ENCODE measurements at regions not wholly inside any gene's neighbourhood (a gene's known extent, or its start where the extent isn't known, plus 50 kb on each side); places are given as distances from the start of the nearest gene placed in this dataset.

DNA sequence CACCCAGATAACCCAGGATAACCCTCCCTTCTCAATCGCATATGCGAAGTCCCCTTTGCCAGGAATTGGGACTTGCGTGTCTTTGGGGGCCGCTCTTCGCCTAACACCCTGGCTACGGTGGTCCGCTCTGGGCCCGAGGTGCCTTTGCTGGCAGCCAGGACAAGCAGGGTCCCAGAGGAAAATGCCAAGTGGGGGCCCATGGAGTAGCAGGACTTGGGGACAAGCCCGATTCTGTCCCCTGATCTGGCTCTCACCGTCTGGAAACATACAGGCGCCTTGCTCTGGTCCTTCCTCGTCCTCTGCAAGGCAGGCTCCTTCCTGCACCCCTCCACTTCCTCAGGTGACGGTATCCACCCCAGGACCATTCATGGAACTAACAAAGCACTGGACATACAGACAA lies 78.1 kb upstream of the UNC5A start:
- in situ Hi-C loops (cut with HindIII; ENCODE audit: low pct_ligation_motif_present, low pct_unique_long_range_greater_than_20kb, low sequenced_read_pairs) = no loop called here
- DNase-seq = no peak

DNA sequence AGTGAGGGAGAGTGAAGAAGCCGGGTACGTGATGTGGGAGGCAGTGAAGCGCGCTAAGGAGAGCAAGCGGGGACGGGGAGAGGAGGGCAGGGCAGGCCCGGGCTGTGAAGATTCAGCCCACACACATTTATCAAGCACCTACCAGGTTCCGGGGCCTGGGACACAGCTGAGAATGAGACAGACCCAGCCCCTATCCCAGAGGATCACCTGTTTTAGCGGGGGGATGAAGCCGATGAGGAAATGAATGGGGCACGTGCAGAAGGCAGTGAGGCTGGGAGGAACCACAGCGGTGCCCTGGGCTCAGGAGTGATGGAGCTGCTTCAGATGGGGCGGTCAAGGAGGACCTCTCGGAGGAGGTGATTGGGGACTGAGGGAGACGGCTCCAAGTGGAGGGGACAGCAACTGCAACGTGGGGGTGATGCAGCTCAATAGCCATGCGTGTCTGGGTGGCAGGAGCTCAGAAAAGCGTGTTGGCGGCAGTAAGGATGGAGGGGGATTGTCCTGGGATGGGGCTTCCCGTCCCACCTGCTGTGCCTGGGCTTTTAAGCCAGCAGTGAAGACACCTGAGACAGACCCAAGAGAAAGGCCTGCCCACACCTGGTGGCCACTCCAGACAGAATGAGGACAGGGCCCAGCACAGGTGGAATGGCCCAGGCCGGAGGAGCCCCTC lies 77.5 kb upstream of the UNC5A start:
- no peak for DNase-seq
- in situ Hi-C loops (cut with HindIII; ENCODE audit: low pct_ligation_motif_present, low pct_unique_long_range_greater_than_20kb, low sequenced_read_pairs) = no loop called here

DNA sequence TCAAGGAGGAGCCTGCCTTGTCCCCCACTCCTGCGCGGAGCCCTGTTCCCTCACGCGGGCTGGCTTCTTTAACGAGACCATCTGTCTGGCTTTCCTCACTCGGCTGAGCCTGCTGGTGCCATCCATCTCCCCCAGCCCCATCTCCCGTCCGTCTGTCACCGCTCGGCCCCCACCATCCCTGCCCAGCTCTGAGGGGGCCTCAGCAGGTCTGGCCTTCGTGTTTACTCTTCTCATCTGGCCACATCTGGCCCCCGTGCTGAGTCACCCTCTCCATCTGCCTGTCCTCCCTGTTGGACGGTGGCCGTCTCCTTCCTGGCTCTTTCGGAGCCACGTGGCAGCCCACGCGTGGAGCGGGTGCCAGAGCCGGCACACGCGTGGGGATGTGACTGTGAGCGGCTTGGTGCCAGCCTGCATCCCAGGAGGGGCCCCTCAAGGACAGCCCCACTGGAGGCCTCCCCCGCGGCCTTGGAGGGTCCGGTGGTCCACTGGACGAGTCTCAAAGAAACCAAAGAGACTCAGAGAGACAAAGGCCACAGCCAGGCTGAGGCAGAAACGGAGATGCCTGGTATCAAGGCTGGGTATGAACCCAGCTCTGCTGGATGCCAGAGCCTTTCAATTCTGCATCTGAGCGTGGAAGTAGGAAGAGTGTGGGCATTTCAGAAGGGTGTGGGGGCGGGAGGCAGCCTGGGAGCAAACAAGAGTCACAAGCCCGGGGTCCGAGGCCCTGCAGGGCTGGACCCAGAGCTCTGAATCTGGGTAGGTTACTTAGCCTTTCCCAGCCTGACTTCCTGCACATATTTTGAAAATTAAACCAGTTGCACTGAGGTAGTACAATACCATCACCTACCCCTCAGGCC lies 76.7 kb upstream of the UNC5A start:
- DNase-seq = no peak
- in situ Hi-C loops (cut with HindIII; ENCODE audit: low pct_ligation_motif_present, low pct_unique_long_range_greater_than_20kb, low sequenced_read_pairs) = no loop called here

DNA sequence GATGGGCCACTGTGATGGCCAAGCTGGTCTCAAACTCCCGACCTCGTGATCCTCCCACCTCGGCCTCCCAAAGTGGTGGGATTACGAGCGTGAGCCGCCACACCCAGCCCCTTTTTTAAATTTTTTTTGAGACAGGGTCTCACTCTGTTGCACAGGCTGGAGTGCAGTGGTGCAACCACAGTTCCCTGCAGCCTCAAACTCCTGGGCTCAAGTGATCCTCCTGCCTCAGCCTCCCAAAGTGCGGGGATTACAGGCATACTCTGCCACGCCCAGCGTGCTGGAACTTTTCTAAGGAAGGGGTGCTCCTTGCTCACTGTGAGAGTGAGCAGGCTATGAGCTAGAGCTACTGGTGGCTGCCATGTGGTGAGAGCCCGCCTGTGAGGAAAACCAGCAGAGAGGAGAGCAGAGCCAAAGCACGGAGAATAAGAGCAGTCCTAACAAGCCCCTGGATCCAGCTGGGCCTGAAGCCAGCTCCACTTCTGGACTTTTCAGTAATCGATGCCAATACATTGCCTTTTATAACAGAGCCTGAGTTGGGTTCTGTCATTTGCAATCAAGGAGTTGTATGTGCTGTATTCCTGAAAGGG lies 75.5 kb upstream of the UNC5A start:
- DNase-seq = no peak
- in situ Hi-C loops (cut with HindIII; ENCODE audit: low pct_ligation_motif_present, low pct_unique_long_range_greater_than_20kb, low sequenced_read_pairs) = no loop called here

DNA sequence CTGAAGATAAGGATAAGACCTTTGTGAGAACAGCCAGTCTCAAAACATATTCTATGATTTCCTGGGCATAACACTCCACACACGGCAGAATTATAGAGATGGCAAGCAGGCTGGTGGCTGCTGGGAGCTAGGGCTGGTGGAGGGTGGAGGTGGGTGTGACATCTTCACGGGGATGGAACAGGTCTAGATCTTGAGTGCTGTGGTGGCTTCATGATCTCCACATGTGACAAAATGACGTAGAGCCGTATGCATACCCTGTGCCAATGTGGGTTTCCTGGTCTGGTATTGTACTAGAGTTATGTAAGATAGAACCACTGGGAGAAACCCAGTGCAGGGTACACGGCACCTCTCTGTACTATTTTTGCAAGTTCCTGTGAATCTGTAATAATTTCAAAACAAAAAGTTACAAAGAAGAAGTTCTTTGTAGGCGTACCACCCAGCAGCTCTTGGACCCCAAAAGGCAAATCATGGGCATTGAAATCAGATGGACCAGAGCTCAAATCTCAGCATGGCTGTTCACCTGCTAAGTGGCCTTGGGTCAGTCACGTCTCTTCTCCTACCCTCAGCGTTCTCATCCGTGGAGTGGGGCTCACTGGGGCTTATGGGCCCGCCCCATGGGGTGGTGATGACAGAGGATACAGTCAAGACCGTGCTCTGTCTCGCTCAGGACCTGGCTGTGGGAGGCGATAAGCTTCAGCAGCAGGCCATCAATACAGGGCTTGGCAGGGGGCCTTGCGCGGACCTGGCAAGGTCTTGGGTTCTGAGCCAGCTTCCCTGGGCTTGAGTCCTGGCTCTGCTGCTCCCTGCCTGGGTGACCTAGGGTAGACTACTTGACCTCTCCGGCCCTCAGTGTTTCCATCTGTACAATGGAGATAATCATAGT lies 74.7 kb upstream of the UNC5A start:
- in situ Hi-C loops (cut with HindIII; ENCODE audit: low pct_ligation_motif_present, low pct_unique_long_range_greater_than_20kb, low sequenced_read_pairs) = no loop called here
- no peak for DNase-seq

DNA sequence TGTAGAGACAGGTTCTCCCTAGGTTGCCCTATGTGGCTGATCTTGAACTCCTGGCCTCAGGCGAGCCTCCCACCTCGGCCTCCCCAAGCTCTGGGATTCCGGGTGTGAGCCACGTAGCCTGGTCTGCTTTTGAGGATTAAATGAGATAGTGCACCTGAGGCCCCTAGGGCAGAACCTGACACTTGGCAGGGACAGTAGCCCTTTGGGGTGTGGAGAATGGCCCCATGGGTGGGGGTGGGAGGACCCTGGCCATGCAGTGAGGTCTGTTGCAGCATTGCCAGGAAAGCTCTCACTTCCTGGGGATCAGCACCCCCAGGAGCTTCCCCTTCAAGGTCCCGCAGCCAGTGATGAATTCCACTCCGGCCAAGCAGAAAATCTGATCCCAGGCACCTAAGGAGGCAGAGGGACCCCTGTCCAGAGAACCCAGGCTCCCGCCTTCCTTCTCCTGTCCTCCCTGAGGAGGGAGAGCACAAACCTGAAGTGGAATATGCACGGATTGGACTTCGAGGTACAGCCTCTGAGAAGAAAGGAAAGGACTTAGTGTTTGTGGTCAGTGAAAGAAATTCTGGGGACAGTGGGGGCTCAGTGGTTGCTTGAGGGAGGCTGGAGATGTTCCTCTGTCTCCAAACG lies 73.9 kb upstream of the UNC5A start:
- in situ Hi-C loops (cut with HindIII; ENCODE audit: low pct_ligation_motif_present, low pct_unique_long_range_greater_than_20kb, low sequenced_read_pairs) = no loop called here
- no peak for DNase-seq

DNA sequence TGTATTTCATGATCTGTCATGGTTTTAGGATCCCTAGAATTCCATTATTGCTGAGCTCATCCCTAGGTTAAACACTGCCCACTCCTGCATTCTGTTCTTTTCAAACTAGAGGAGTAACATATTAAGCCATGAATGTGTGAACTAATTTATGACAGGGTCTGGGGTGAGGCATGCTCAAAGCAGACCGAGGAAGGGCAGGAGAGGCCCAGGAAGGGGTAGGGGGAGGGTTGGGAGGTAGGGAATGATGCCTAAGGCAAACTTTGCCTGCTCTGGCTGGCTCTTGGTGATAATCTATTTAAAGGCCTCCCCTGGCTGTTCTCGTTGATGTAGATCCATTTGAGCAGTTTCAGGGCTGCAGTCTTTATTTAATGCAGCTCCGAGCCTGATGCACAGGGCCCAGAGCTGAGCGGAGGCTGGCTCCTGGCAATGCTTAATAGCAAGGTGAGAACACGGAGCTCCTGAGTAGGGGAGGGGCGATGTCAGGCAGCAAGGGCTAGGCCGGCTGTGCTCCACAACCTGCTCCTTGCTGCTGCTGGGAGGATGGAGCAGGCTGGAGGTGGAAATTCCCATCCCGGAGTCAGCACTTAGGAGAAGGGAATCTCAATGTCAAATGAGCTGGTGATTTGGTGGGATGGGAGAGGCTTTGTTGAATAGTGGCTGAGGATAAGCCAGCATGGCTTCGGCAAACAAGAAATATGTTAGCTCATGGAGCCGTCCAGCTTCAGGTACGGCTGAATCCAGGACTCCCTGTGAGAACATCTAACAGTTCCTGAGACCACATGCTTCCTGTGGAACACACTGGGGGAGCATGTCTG lies 73.2 kb upstream of the UNC5A start:
- in situ Hi-C loops (cut with HindIII; ENCODE audit: low pct_ligation_motif_present, low pct_unique_long_range_greater_than_20kb, low sequenced_read_pairs) = no loop called here
- DNase-seq = no peak

DNA sequence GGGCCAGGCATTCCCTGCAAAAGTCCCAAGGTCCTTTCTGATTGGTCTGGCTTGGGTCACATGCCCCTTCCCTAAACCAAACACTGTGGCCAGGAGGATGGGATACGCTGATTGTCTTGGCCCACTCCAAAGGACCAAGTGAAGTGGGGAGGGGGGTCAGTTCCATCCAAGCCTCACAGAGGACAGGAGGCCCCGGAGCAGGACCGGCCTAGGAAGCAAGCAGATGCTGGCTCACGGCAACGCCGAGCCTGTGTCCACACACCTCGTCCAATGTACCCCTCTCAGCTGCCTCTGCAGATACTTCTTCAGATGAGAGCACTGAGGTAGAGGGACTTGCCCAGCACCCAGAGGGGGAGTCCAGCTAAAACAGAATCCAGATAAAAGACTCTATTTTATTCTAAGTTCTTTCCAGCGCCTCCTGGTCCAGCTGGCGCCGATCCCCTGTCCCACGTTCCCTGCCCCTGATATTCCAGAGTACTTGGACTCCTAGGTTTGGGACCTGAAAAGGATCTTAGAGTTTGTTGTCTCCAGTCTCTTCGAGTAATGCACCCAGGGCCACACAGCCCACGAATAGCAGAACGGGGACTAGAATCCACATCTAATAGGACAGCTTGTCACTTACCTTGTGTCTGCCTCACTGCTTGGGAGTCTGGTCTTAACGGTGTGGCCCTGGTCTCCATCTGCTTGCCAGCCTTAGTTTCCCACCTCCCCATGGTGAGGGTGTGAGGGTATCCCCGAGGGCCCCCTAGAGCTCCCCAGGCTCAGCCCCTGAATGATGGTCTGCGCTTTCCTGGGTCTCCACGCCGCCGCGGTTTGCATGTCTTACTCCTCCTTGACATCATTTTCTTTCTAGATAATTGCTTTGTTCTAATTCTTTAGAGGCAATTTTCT lies 72.4 kb upstream of the UNC5A start:
- no peak for DNase-seq
- in situ Hi-C loops (cut with HindIII; ENCODE audit: low pct_ligation_motif_present, low pct_unique_long_range_greater_than_20kb, low sequenced_read_pairs) = no loop called here

DNA sequence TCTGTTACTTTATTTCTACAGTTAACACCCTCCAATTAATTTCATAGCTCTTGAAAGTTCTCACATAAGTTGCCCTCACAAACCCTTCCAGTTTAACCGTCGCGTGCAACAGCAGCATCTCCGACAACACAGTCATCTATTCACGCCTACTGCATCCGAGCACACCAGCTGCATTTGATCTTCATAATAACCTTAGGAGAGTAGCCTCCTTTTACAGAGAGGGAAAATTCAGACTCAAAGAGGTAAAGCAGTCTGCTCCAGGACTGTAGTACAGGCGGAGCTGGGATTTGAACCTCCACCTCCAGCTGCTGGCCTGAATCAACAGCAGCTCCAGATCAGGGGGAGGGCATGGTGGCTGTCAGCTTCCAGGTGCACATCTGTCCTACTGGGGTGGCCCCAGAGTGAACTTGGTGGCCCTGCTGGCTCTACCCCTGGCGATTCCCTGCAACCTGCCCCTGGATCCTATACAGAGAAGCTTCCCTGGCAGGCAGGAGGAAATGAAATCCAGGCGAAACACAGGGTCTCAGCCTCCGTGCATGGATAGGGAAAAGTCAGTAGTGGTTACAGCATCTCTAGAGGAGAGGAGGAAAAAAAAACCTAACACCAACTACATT lies 71.6 kb upstream of the UNC5A start:
- in situ Hi-C loops (cut with HindIII; ENCODE audit: low pct_ligation_motif_present, low pct_unique_long_range_greater_than_20kb, low sequenced_read_pairs) = no loop called here
- DNase-seq = no peak

DNA sequence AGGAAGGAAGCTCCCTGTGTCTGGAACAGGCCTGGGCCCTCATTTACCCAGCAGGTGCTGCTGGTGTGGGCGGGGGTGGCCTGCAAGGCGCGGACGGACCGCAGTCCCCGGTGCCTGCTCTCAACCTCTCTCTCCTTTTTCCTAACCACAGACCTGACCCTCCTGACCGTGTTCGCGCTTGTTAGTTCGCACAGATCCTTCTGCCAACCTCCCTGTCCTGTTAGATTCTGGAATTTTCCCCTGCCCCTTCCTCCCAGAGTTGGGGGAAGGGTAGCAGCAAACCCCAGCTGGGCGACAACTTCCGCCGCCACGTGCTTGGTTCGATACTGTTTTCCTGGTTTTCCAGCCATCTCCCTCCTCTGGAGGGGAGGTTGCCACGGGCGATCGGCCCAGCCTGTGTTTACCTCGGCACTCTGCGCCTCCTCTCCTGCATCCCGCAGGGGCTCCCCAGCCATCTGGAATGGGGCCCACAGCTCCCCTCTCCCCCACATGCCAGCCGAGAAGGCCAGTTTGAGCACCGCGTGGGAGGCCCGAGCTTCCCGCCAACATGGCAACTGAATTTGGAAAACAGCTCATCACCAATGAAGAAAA lies 70.8 kb upstream of the UNC5A start:
- in situ Hi-C loops (cut with HindIII; ENCODE audit: low pct_ligation_motif_present, low pct_unique_long_range_greater_than_20kb, low sequenced_read_pairs) = no loop called here
- DNase-seq = no peak

DNA sequence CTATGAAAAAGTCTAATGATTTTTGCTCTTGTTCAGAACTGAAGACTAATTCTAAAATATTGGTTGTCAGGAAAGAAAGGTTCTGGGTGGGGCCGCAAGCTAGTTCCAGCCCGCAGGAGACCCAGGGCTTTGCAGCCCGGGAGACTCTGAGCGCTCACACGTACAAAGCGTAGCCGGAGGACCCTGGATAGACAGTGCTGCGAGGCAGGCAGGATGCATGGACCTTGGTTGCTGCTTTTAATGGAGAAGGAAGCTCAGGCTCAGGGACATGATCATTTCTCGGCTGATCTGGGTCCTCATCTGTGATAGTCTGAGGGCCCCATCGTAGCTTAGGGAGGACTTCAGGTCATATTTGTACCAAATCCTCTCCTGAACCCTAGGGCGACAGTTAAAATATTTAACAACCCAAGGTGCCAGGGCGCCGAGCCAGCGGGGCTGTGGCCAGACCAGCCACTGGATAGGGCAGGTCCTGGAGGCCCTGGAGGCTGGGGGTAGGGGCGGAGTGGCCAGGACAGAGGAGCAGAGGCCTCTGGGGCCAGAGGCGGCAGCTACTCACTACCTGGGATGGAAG lies 70.1 kb upstream of the UNC5A start:
- in situ Hi-C loops (cut with HindIII; ENCODE audit: low pct_ligation_motif_present, low pct_unique_long_range_greater_than_20kb, low sequenced_read_pairs) = no loop called here
- DNase-seq = no peak

DNA sequence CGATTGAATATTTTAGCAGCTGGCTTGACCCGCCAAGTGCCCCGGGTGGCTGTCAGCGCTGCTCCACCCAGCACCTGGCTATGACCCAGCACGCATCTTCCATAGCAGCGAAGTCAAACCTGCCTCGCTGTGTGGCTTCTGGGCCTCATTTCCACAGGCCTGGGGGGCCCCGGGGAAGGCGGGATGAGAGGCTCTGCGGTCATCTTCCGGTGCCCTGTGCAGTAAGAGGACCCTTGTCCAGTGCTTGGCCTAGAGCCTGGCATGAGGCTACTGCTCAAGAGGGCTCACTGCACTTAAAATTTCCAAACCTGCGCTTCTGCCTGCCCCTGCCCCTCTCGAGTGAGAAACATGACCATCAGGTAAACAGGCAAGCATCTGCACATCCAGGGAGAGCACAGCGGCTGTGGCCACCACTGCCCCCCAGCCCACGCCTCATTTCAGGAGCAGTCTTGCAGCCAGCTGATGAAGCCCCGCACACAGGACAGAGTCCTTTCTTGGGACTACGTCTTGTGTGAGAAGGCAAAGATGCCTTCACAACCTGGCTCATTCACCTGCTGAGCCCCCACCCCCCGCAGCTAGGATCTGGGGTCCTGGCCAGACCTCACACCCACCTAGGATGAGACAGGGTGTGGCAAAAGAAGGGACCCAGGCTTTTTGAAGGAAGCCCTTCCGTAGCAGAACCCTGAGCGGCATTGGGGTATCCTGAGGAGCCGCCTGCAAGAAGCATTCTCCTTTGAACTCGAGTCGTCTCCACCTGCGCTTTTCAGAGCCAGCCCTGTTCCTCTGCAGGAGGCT lies 69.5 kb upstream of the UNC5A start:
- in situ Hi-C loops (cut with HindIII; ENCODE audit: low pct_ligation_motif_present, low pct_unique_long_range_greater_than_20kb, low sequenced_read_pairs) = no loop called here
- no peak for DNase-seq

DNA sequence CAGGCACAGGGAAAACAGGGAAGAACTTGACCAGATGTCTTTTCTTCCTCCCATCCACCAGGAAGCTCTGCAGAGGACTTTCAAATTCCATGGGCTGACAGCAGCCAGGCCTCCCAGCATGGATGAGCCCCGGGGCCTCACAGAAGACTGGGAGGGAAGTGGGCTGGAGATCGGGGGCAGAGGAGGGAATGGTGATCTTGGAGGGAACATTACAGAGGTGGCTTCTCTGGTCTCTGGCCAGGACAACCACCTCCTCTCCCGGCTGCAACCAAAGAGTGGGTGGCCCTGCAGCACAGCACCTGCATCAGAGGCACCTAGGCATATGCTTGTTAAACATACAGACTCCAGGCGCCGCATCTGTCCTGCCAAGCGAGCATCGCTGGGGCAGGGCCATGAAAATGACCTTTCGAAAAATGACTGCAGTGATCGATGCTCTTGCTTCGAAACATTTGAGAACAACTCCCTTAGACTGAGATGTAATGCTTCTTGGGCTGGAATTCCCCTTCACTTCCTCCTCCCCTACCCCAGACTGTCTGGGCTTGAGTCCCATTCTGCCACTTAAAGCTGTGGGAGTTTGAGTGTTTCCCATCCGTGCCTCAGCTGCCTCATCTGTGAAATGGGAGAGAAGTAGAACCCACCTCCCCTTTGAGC lies 68.7 kb upstream of the UNC5A start:
- DNase-seq = no peak
- in situ Hi-C loops (cut with HindIII; ENCODE audit: low pct_ligation_motif_present, low pct_unique_long_range_greater_than_20kb, low sequenced_read_pairs) = no loop called here

DNA sequence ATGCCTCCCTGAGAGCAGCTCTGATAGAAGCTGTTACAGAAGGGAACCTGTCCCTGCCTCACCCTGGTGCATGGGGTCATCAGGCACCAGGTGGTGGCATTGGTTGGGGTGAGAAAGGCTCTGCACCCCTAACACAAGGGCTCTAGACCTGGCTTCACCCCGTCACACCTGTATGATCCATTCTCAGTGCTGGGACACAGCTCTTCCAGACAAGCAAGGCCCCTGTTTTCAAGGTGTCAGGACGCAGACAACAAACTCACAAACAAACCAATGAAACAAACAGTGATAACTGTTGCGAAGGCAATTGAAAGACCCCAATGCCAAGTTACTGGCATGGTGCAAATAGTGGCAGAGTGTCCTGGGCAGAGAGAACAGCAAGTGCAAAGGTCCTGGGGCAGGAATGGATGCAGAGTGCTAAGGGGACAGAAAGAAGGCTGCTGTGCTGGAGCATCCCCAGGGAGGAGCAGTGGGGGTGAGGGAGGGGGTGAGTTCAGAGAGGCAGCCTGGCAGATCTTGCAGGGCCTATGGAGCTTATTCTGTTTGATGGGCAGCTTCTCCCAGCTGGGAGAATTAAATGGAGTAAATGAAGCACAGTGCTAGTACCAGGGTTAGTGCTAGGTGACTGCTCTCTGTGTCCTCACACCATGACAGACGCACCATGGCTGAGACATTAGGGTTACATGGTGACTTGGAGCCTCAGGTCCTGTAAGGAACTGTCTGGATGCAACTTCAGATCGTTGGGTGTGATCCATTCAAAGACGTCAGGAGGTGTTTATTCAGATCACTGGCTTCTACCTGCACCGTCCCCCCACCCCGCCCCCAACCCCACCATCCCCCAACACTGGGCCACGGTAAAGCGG lies 67.9 kb upstream of the UNC5A start:
- DNase-seq = no peak
- in situ Hi-C loops (cut with HindIII; ENCODE audit: low pct_ligation_motif_present, low pct_unique_long_range_greater_than_20kb, low sequenced_read_pairs) = no loop called here
